ENCODE measurements at regions not wholly inside any gene's neighbourhood (a gene's known extent, or its start where the extent isn't known, plus 50 kb on each side); places are given as distances from the start of the nearest gene placed in this dataset.

DNA sequence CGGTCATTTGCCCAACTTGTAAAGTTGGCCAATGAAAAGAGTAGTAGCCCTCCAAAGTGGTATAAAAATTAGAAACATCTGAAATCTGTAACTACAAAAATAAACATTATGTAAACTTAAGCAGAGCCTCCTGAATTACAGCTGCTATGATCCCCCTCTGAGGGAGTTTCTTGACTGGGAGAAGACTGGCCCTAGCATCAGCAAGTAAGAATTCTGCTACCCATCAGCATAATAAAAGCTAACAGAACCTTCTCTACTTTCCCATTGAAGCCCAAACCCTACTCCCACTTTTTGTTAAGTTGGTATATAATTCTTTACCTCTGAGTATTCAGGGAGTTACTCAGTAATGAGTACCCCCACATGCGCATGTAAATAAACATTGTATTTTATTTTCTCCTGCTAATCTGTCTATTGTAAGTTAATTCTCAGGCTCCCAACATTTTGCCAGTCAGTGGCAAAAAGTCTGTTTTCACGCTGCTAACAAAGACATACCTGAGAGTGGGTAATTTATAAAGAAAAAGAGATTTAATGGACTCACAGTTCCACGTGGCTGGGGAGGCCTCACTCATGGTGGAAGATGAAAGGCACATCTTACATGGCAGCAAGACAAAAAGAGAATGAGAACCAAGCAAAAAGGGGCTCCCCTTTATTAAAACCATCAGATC, 71.3 kb downstream of the MYL12B start:
- H2BK20ac ChIP-seq (ENCODE audit: low read depth, low read length): no peak overlapping the region
- H3K36me3 ChIP-seq (ENCODE audit: control insufficient read depth, insufficient read depth, low read length): no peaks in the 10 kb centered on the region
- H3K56ac ChIP-seq (ENCODE audit: extremely low read depth, insufficient read depth, low read length): no peak overlapping the region
- H4K5ac ChIP-seq (ENCODE audit: low read depth, low read length): no peak overlapping the region
- H3K4me2 ChIP-seq (ENCODE audit: low read depth, low read length): no peak overlapping the region
- H3K23ac ChIP-seq (ENCODE audit: low read depth, low read length): no peak overlapping the region
- H3K9ac ChIP-seq (ENCODE audit: low read depth, low read length): no peak overlapping the region
- CTCF ChIA-PET: interaction anchor here (0.9 kb wide), 1 partner anchor 36 kb away, joined by 3 read pairs; no protein-coding TSS in a partner anchor
- ATAC-seq (ENCODE audit: low read depth) (peak; percentile 60), DNase-seq (peak; percentile 53)
- no peak overlapping the region for H4K8ac ChIP-seq (ENCODE audit: low read depth in 2 of 2, low read length in 2 of 2)
- dilution Hi-C loops (cut with HindIII; ENCODE audit: low sequenced_read_pairs, unreplicated experiment): no loop called here
- no peak overlapping the region for H2BK120ac ChIP-seq (ENCODE audit: low read depth, low read length)
- H3K4ac ChIP-seq (ENCODE audit: low read depth, low read length): no peak overlapping the region
- H2BK5ac ChIP-seq (ENCODE audit: low read depth, low read length, poor library complexity, severe bottlenecking): no peak overlapping the region
- no peaks in the 10 kb centered on the region for H3K27me3 ChIP-seq (ENCODE audit: control insufficient read depth, insufficient read depth, low read length)
- no peak overlapping the region for H4K91ac ChIP-seq (ENCODE audit: insufficient read depth, low read depth, low read length)
- BruUV-seq (replicated peaks): no TSS peak
- H3K14ac ChIP-seq (replicated peaks; ENCODE audit: low read depth, low read length): no peak overlapping the region
- H2AK9ac ChIP-seq (replicated peaks; ENCODE audit: low read depth, low read length, poor library complexity): no peak overlapping the region
- no peak overlapping the region for H2BK15ac ChIP-seq (ENCODE audit: low read depth, low read length)
- H3K4me3 ChIP-seq (ENCODE audit: insufficient read depth, low read depth, low read length): no peak overlapping the region
- H2AK5ac ChIP-seq (ENCODE audit: low read depth, low read length): no peak overlapping the region
- no peak overlapping the region for H2AFZ ChIP-seq (replicated peaks; ENCODE audit: low read length, poor library complexity)
- WGBS, 2 experiments (ENCODE audit: extremely low coverage in 2 of 2, insufficient read length in 1 of 2): no CpG with 5 or more reads among the region's 4 CpGs
- TF ChIP-seq POLR2A (IDR thresholded peaks at IDR 0.05; ENCODE audit: low read depth, low read length): no peak
- no peak for TF ChIP-seq RFX5 (IDR thresholded peaks at IDR 0.05; ENCODE audit: low read depth, low read length)
- no peak for TF ChIP-seq CEBPB (IDR thresholded peaks at IDR 0.05; ENCODE audit: low read depth, low read length)
- no peak for TF ChIP-seq FOS (IDR thresholded peaks at IDR 0.05; ENCODE audit: low read depth, low read length)
- no peak for TF ChIP-seq RAD21 (IDR thresholded peaks at IDR 0.05; ENCODE audit: low read length)
- TF ChIP-seq NFE2L2 (IDR thresholded peaks at IDR 0.05; ENCODE audit: low read depth, low read length): no peak
- TF ChIP-seq, protein P1, sequence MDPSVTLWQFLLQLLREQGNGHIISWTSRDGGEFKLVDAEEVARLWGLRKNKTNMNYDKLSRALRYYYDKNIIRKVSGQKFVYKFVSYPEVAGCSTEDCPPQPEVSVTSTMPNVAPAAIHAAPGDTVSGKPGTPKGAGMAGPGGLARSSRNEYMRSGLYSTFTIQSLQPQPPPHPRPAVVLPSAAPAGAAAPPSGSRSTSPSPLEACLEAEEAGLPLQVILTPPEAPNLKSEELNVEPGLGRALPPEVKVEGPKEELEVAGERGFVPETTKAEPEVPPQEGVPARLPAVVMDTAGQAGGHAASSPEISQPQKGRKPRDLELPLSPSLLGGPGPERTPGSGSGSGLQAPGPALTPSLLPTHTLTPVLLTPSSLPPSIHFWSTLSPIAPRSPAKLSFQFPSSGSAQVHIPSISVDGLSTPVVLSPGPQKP (IDR thresholded peaks at IDR 0.05; ENCODE audit: borderline replicate concordance, low read depth, low read length): no peak
- TF ChIP-seq, protein P2, sequence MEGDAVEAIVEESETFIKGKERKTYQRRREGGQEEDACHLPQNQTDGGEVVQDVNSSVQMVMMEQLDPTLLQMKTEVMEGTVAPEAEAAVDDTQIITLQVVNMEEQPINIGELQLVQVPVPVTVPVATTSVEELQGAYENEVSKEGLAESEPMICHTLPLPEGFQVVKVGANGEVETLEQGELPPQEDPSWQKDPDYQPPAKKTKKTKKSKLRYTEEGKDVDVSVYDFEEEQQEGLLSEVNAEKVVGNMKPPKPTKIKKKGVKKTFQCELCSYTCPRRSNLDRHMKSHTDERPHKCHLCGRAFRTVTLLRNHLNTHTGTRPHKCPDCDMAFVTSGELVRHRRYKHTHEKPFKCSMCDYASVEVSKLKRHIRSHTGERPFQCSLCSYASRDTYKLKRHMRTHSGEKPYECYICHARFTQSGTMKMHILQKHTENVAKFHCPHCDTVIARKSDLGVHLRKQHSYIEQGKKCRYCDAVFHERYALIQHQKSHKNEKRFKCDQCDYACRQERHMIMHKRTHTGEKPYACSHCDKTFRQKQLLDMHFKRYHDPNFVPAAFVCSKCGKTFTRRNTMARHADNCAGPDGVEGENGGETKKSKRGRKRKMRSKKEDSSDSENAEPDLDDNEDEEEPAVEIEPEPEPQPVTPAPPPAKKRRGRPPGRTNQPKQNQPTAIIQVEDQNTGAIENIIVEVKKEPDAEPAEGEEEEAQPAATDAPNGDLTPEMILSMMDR (conservative IDR thresholded peaks at IDR 0.05; ENCODE audit: low read depth, low read length): no peak
- no peak for TF ChIP-seq MAZ (IDR thresholded peaks at IDR 0.05; ENCODE audit: borderline replicate concordance, low read depth, low read length)
- no peak for TF ChIP-seq MXI1 (IDR thresholded peaks at IDR 0.05; ENCODE audit: borderline replicate concordance, low read depth, low read length)
- TF ChIP-seq, protein P3, sequence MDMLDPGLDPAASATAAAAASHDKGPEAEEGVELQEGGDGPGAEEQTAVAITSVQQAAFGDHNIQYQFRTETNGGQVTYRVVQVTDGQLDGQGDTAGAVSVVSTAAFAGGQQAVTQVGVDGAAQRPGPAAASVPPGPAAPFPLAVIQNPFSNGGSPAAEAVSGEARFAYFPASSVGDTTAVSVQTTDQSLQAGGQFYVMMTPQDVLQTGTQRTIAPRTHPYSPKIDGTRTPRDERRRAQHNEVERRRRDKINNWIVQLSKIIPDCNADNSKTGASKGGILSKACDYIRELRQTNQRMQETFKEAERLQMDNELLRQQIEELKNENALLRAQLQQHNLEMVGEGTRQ (IDR thresholded peaks at IDR 0.05; ENCODE audit: low read depth, low read length): no peak
- TF ChIP-seq CHD1 (IDR thresholded peaks at IDR 0.05; ENCODE audit: low read depth, low read length): no peak
- TF ChIP-seq MAFK (IDR thresholded peaks at IDR 0.05; ENCODE audit: low read depth, low read length): no peak
- no peak for TF ChIP-seq RCOR1 (IDR thresholded peaks at IDR 0.05; ENCODE audit: insufficient replicate concordance, low read length)
- no peak for TF ChIP-seq BHLHE40 (IDR thresholded peaks at IDR 0.05; ENCODE audit: low read depth, low read length)
- no peak for TF ChIP-seq SMC3 (IDR thresholded peaks at IDR 0.05; ENCODE audit: low read depth, low read length)
- H3K9me3 ChIP-seq (ENCODE audit: control insufficient read depth, insufficient read depth, low read length): no peaks in the 10 kb centered on the region
- POLR2A ChIA-PET (ENCODE audit: unreplicated experiment): no interaction called here
- no peak overlapping the region for H3K18ac ChIP-seq (ENCODE audit: low read depth, low read length)
- H3K9me1 ChIP-seq (ENCODE audit: insufficient read depth, low read length): no peaks in the 10 kb centered on the region
- intact Hi-C loops (cut with micrococcal nuclease): no loop called here
- H3K4me1 ChIP-seq (ENCODE audit: control insufficient read depth, insufficient read depth, low read length): no peaks in the 10 kb centered on the region
- in situ Hi-C loops (cut with MboI; ENCODE audit: low sequenced_read_pairs): no loop called here
- H3K27ac ChIP-seq (ENCODE audit: insufficient read depth, low read length): no peak overlapping the region
- H3K79me1 ChIP-seq (ENCODE audit: low read depth in 1 of 2, low read length in 2 of 2): no peaks in the 10 kb centered on the region
- no peaks in the 10 kb centered on the region for H4K20me1 ChIP-seq (ENCODE audit: insufficient read depth, low read length)

Measured in IMR-90 (cell line).